ENCODE measurements at regions not wholly inside any gene's neighbourhood (a gene's known extent, or its start where the extent isn't known, plus 50 kb on each side); places are given as distances from the start of the nearest gene placed in this dataset.
"Not testable (repeated sequence)": the region's sequence is repeated elsewhere in the genome, so short reads cannot be mapped to it uniquely, and the experiment has no call there.

DNA sequence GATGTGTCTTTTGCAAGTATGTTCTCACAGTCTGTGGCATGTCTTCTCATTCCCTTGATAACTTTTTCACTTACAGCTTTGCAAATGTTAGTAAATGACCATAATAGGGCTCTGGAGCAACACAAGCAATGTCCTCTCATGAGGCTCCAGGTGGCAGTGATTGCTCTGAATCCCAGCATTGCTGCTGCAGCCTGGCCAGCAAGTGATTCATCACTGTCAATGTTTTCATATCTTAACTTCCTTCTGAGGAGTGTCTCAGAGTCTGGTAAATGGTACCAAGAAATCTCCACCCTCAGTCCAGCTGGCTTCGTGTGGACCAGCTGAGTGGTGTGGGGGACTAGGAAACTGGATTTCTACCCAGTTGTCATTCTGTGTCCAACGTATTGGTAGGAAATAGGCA lies 139.6 kb downstream of the MYLK4 start:
- Histone ChIP-seq H3K36me3 (ENCODE audit: control insufficient read depth, insufficient read depth, low read length) (no peaks in the 10 kb centered on the region), H3K4me3 (ENCODE audit: insufficient read depth, low read depth, low read length) (no peak overlapping the region), H3K4me1 (ENCODE audit: control insufficient read depth, insufficient read depth, low read length) (no peaks in the 10 kb centered on the region), H3K9me3 (ENCODE audit: control insufficient read depth, low read length) (peaks cover 2% of the 10 kb centered on the region), H3K27me3 (ENCODE audit: control insufficient read depth, insufficient read depth, low read length, poor library complexity, severe bottlenecking) (no peaks in the 10 kb centered on the region), H3K27ac (ENCODE audit: insufficient read depth, low read depth, low read length, poor library complexity, severe bottlenecking) (no peak overlapping the region)
- WGBS, 2 experiments: 85 to 86% methylated on average over 2 of the region's 2 CpGs

- WGBS, 2 experiments: 80 to 86% methylated on average over 2 to 4 of the region's 4 CpGs
- H3K36me3 ChIP-seq (ENCODE audit: control insufficient read depth, insufficient read depth, low read length): no peaks in the 10 kb centered on the region
Measured at GRCh38 chr6:2608503-2608902, 142.2 kb downstream of the MYLK4 start.

GRCh38 chr6:2600363-2600762 lies 150.4 kb downstream of the MYLK4 start:
- WGBS, 2 experiments: 91 to 94% methylated on average over 3 of the region's 3 CpGs

More at GRCh38 chr6:2608503-2608902, 142.2 kb downstream of the MYLK4 start:
- Histone ChIP-seq H3K4me3 (ENCODE audit: insufficient read depth, low read depth, low read length) (no peak overlapping the region), H3K4me1 (ENCODE audit: control insufficient read depth, insufficient read depth, low read length) (no peaks in the 10 kb centered on the region), H3K27me3 (ENCODE audit: control insufficient read depth, insufficient read depth, low read length, poor library complexity, severe bottlenecking) (no peaks in the 10 kb centered on the region), H3K27ac (ENCODE audit: insufficient read depth, low read depth, low read length, poor library complexity, severe bottlenecking) (no peak overlapping the region), H3K9me3 (ENCODE audit: control insufficient read depth, low read length) (no peaks in the 10 kb centered on the region)

GRCh38 chr6:2599817-2600216 lies 150.9 kb downstream of the MYLK4 start:
- Histone ChIP-seq H3K9me3 (ENCODE audit: control insufficient read depth, low read length) (no peaks in the 10 kb centered on the region), H3K27me3 (ENCODE audit: control insufficient read depth, insufficient read depth, low read length, poor library complexity, severe bottlenecking) (no peaks in the 10 kb centered on the region), H3K4me1 (ENCODE audit: control insufficient read depth, insufficient read depth, low read length) (no peaks in the 10 kb centered on the region), H3K27ac (ENCODE audit: insufficient read depth, low read depth, low read length, poor library complexity, severe bottlenecking) (no peak overlapping the region), H3K36me3 (ENCODE audit: control insufficient read depth, insufficient read depth, low read length) (no peaks in the 10 kb centered on the region), H3K4me3 (ENCODE audit: insufficient read depth, low read depth, low read length) (no peak overlapping the region)
- WGBS, 2 experiments: 89 to 93% methylated on average over 5 of the region's 5 CpGs

More at GRCh38 chr6:2600363-2600762, 150.4 kb downstream of the MYLK4 start:
- Histone ChIP-seq H3K4me3 (ENCODE audit: insufficient read depth, low read depth, low read length) (no peak overlapping the region), H3K9me3 (ENCODE audit: control insufficient read depth, low read length) (no peaks in the 10 kb centered on the region), H3K36me3 (ENCODE audit: control insufficient read depth, insufficient read depth, low read length) (no peaks in the 10 kb centered on the region), H3K27ac (ENCODE audit: insufficient read depth, low read depth, low read length, poor library complexity, severe bottlenecking) (no peak overlapping the region), H3K27me3 (ENCODE audit: control insufficient read depth, insufficient read depth, low read length, poor library complexity, severe bottlenecking) (no peaks in the 10 kb centered on the region), H3K4me1 (ENCODE audit: control insufficient read depth, insufficient read depth, low read length) (no peaks in the 10 kb centered on the region)

GRCh38 chr6:2598867-2599266 lies 151.9 kb downstream of the MYLK4 start:
- Histone ChIP-seq H3K9me3 (ENCODE audit: control insufficient read depth, low read length) (no peaks in the 10 kb centered on the region), H3K4me3 (ENCODE audit: insufficient read depth, low read depth, low read length) (no peak overlapping the region), H3K27me3 (ENCODE audit: control insufficient read depth, insufficient read depth, low read length, poor library complexity, severe bottlenecking) (no peaks in the 10 kb centered on the region), H3K4me1 (ENCODE audit: control insufficient read depth, insufficient read depth, low read length) (no peaks in the 10 kb centered on the region), H3K27ac (ENCODE audit: insufficient read depth, low read depth, low read length, poor library complexity, severe bottlenecking) (no peak overlapping the region), H3K36me3 (ENCODE audit: control insufficient read depth, insufficient read depth, low read length) (no peaks in the 10 kb centered on the region)
- WGBS, 2 experiments: 94 to 95% methylated on average over 6 of the region's 6 CpGs

DNA sequence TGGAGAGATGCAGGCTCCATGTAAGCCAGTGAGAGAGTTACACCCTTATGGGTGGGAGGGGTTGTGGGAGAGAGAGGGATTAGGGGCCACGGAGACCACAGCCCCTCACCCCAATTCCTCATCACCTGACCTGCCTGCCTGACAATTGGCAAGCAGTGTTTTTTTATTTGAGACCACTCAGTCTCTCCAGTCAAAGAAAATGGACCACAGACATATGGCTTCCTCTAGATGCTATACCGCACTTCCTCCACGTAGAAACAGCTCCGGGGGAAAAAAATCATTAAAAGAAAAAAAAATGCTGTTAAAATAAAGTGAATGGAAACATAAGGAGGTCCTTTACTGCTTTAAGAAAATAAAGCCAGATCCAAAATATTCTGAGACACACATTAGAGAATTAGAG lies 152.7 kb downstream of the MYLK4 start:
- no peaks in the 10 kb centered on the region for H3K27me3 ChIP-seq (ENCODE audit: control insufficient read depth, insufficient read depth, low read length, poor library complexity, severe bottlenecking)
- no peaks in the 10 kb centered on the region for H3K9me3 ChIP-seq (ENCODE audit: control insufficient read depth, low read length)
- 86 to 89% methylated on average over 3 to 4 of the region's 4 CpGs for WGBS, 2 experiments
- no peaks in the 10 kb centered on the region for H3K36me3 ChIP-seq (ENCODE audit: control insufficient read depth, insufficient read depth, low read length)
- no peaks in the 10 kb centered on the region for H3K4me1 ChIP-seq (ENCODE audit: control insufficient read depth, insufficient read depth, low read length)
- no peak overlapping the region for H3K27ac ChIP-seq (ENCODE audit: insufficient read depth, low read depth, low read length, poor library complexity, severe bottlenecking)
- H3K4me3 ChIP-seq (ENCODE audit: insufficient read depth, low read depth, low read length): no peak overlapping the region

GRCh38 chr6:2597457-2597856 lies 153.3 kb downstream of the MYLK4 start:
- H3K9me3 ChIP-seq (ENCODE audit: control insufficient read depth, low read length); H3K4me3 ChIP-seq (ENCODE audit: insufficient read depth, low read depth, low read length); H3K27me3 ChIP-seq (ENCODE audit: control insufficient read depth, insufficient read depth, low read length, poor library complexity, severe bottlenecking); H3K27ac ChIP-seq (ENCODE audit: insufficient read depth, low read depth, low read length, poor library complexity, severe bottlenecking); H3K4me1 ChIP-seq (ENCODE audit: control insufficient read depth, insufficient read depth, low read length); H3K36me3 ChIP-seq (ENCODE audit: control insufficient read depth, insufficient read depth, low read length): not testable (repeated sequence)
- WGBS, 2 experiments: 92% methylated on average over 2 of the region's 2 CpGs; no CpG with 5 or more reads in 1 of the 2 experiments

DNA sequence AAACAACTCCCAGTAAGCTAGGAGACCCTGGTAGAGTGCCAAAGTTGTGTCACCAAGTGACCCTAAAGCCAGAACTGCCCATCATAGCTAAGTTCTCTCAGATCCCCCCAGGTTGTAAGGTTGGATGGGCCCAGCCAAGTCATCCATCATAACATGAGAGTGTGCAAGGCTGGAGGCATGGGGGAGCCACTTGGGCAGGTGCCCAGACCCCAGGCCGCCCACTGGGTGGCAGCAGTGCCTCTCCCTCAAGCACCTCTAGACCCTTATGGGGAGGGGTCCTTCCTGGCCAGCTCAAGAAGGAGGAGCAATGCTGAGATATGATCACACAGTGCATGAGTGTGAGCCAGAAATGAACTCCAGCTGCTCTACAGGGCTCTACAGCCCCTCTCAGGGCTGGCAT lies 154.5 kb downstream of the MYLK4 start:
- WGBS, 2 experiments: 33 to 35% methylated on average over 1 of the region's 1 CpG
- H3K4me1 ChIP-seq (ENCODE audit: control insufficient read depth, insufficient read depth, low read length): no peaks in the 10 kb centered on the region
- H3K27me3 ChIP-seq (ENCODE audit: control insufficient read depth, insufficient read depth, low read length, poor library complexity, severe bottlenecking): no peaks in the 10 kb centered on the region
- no peak overlapping the region for H3K4me3 ChIP-seq (ENCODE audit: insufficient read depth, low read depth, low read length)
- H3K9me3 ChIP-seq (ENCODE audit: control insufficient read depth, low read length): no peaks in the 10 kb centered on the region
- H3K36me3 ChIP-seq (ENCODE audit: control insufficient read depth, insufficient read depth, low read length): no peaks in the 10 kb centered on the region
- H3K27ac ChIP-seq (ENCODE audit: insufficient read depth, low read depth, low read length, poor library complexity, severe bottlenecking): no peak overlapping the region

- H3K4me1 ChIP-seq (ENCODE audit: control insufficient read depth, insufficient read depth, low read length): no peaks in the 10 kb centered on the region
- H3K9me3 ChIP-seq (ENCODE audit: control insufficient read depth, low read length): no peaks in the 10 kb centered on the region
- H3K27ac ChIP-seq (ENCODE audit: insufficient read depth, low read depth, low read length, poor library complexity, severe bottlenecking): no peak overlapping the region
- 84 to 91% methylated on average over 2 of the region's 2 CpGs for WGBS, 2 experiments
- no peaks in the 10 kb centered on the region for H3K27me3 ChIP-seq (ENCODE audit: control insufficient read depth, insufficient read depth, low read length, poor library complexity, severe bottlenecking)
- H3K4me3 ChIP-seq (ENCODE audit: insufficient read depth, low read depth, low read length): no peak overlapping the region
- H3K36me3 ChIP-seq (ENCODE audit: control insufficient read depth, insufficient read depth, low read length): no peaks in the 10 kb centered on the region
Measured at GRCh38 chr6:2594868-2595267, 155.9 kb downstream of the MYLK4 start.

DNA sequence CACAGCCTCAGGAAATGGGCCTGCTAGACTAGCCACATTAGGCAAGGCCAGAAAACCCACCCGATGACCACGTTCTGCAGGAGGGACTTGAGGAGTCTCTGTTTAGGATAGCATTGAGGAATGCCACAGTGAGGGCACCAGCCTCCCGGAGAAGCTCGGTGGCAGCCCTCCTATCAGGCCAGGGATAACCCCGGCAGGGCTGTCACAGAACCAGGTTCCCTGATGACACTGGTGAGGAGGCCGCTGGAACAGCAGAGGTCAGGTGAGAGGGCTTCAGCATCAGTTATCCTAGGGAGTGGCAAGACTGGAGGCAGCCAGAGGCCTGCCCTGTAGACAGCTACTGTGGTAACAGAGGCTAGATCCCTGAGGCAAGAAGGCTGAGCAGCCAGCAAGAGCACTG lies 157.6 kb downstream of the MYLK4 start:
- H3K27ac ChIP-seq (ENCODE audit: insufficient read depth, low read depth, low read length, poor library complexity, severe bottlenecking): no peak overlapping the region
- no peaks in the 10 kb centered on the region for H3K9me3 ChIP-seq (ENCODE audit: control insufficient read depth, low read length)
- H3K4me3 ChIP-seq (ENCODE audit: insufficient read depth, low read depth, low read length): no peak overlapping the region
- H3K4me1 ChIP-seq (ENCODE audit: control insufficient read depth, insufficient read depth, low read length): no peaks in the 10 kb centered on the region
- 95% methylated on average over 6 of the region's 6 CpGs for WGBS, 2 experiments
- H3K27me3 ChIP-seq (ENCODE audit: control insufficient read depth, insufficient read depth, low read length, poor library complexity, severe bottlenecking): no peaks in the 10 kb centered on the region
- no peaks in the 10 kb centered on the region for H3K36me3 ChIP-seq (ENCODE audit: control insufficient read depth, insufficient read depth, low read length)

DNA sequence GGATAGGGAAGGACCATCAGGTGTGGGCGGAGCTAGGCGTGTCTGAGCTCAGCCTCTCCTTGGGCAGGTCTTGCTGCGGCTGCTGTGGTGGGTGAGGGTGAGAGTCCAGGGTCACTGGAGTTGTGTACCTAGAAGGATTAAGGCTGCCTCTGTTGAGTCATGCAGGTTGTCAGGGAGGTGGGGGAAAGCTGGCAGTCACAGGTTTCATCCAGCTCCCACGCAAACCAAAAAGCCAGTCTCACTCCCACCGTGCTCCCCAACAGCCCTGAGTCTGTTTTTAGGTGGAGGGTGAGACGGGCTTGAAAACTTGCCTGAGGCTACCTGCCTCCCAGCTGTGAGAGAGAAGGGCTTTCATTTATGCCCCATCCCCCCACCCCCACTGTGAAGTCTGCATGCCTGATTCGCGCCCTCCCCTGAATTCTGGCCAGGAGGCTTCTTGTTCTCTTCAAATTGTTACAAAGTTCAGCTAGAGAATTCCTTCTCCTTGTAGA lies 161.5 kb downstream of the MYLK4 start:
- 75% methylated on average over 7 to 8 of the region's 8 CpGs for WGBS, 2 experiments
- H3K36me3 ChIP-seq (ENCODE audit: control insufficient read depth, insufficient read depth, low read length): no peaks in the 10 kb centered on the region
- no peaks in the 10 kb centered on the region for H3K4me1 ChIP-seq (ENCODE audit: control insufficient read depth, insufficient read depth, low read length)
- no peaks in the 10 kb centered on the region for H3K9me3 ChIP-seq (ENCODE audit: control insufficient read depth, low read length)
- no peaks in the 10 kb centered on the region for H3K27me3 ChIP-seq (ENCODE audit: control insufficient read depth, insufficient read depth, low read length, poor library complexity, severe bottlenecking)
- no peak overlapping the region for H3K27ac ChIP-seq (ENCODE audit: insufficient read depth, low read depth, low read length, poor library complexity, severe bottlenecking)
- no peak overlapping the region for H3K4me3 ChIP-seq (ENCODE audit: insufficient read depth, low read depth, low read length)
